ENCODE measurements at regions not wholly inside any gene's neighbourhood (a gene's known extent, or its start where the extent isn't known, plus 50 kb on each side); places are given as distances from the start of the nearest gene placed in this dataset.

- no peak for TF ChIP-seq CTCF (conservative IDR thresholded peaks at IDR 0.05)
- no peak overlapping the region for H3K4me3 Mint-ChIP-seq
- no peaks in the 10 kb centered on the region for H3K27me3 Mint-ChIP-seq (ENCODE audit: insufficient read depth)
- no peaks in the 10 kb centered on the region for H3K36me3 ChIP-seq (ENCODE audit: control insufficient read depth, insufficient read depth, low read length)
- H3K27ac ChIP-seq (ENCODE audit: low read depth, low read length): no peak overlapping the region
- H3K27me3 ChIP-seq (ENCODE audit: control insufficient read depth, insufficient read depth, low read length, poor library complexity, severe bottlenecking): no peaks in the 10 kb centered on the region
- no peak overlapping the region for H3K9ac ChIP-seq (ENCODE audit: extremely low read depth, low read length, poor library complexity, severe bottlenecking)
- no peak overlapping the region for H3K27ac Mint-ChIP-seq
- no peak overlapping the region for H3K4me3 ChIP-seq (ENCODE audit: low read length)
- no peaks in the 10 kb centered on the region for H3K9me3 ChIP-seq (ENCODE audit: control insufficient read depth, low read length)
- no peaks in the 10 kb centered on the region for H3K4me1 ChIP-seq (ENCODE audit: control insufficient read depth, insufficient read depth, low read length)
- H3K9me3 Mint-ChIP-seq: no peaks in the 10 kb centered on the region
- 95% methylated on average over 1 of the region's 1 CpG; no CpG with 5 or more reads in 1 of the 2 experiments for WGBS, 2 experiments (ENCODE audit: insufficient coverage in 1 of 2, insufficient read length in 1 of 2)
- DNase-seq: no peak
- no peaks in the 10 kb centered on the region for H3K4me1 Mint-ChIP-seq
- H3K36me3 Mint-ChIP-seq (ENCODE audit: low read depth): no peaks in the 10 kb centered on the region
Observed at GRCh38 chr11:82671451-82671850, 62.2 kb downstream of the FAM181B start.

GRCh38 chr11:82663535-82663934, 70.1 kb downstream of the FAM181B start:
- DNase-seq: no peak
- H3K4me3 Mint-ChIP-seq: no peak overlapping the region
- H3K27me3 Mint-ChIP-seq (ENCODE audit: insufficient read depth): no peaks in the 10 kb centered on the region

GRCh38 chr11:82653752-82654151, 79.9 kb downstream of the FAM181B start:
- Mint-ChIP-seq H3K36me3 (ENCODE audit: low read depth) (no peaks in the 10 kb centered on the region), H3K27ac (no peak overlapping the region), H3K4me1 (no peaks in the 10 kb centered on the region), H3K27me3 (ENCODE audit: insufficient read depth) (no peaks in the 10 kb centered on the region), H3K4me3 (no peak overlapping the region), H3K9me3 (no peaks in the 10 kb centered on the region)
- Histone ChIP-seq H3K4me3 (ENCODE audit: low read length) (no peak overlapping the region), H3K4me1 (ENCODE audit: control insufficient read depth, insufficient read depth, low read length) (no peaks in the 10 kb centered on the region), H3K9me3 (ENCODE audit: control insufficient read depth, low read length) (no peaks in the 10 kb centered on the region), H3K9ac (ENCODE audit: extremely low read depth, low read length, poor library complexity, severe bottlenecking) (no peak overlapping the region), H3K27ac (ENCODE audit: low read depth, low read length) (no peak overlapping the region), H3K36me3 (ENCODE audit: control insufficient read depth, insufficient read depth, low read length) (no peaks in the 10 kb centered on the region), H3K27me3 (ENCODE audit: control insufficient read depth, insufficient read depth, low read length, poor library complexity, severe bottlenecking) (no peaks in the 10 kb centered on the region)
- peak; percentile 45 for DNase-seq
- TF ChIP-seq CTCF (conservative IDR thresholded peaks at IDR 0.05): no peak
- 88 to 95% methylated on average over 2 to 4 of the region's 4 CpGs for WGBS, 2 experiments (ENCODE audit: insufficient coverage in 1 of 2, insufficient read length in 1 of 2)

More at GRCh38 chr11:82663535-82663934, 70.1 kb downstream of the FAM181B start:
- no peaks in the 10 kb centered on the region for H3K9me3 ChIP-seq (ENCODE audit: control insufficient read depth, low read length)
- Mint-ChIP-seq H3K4me1 (no peaks in the 10 kb centered on the region), H3K9me3 (no peaks in the 10 kb centered on the region), H3K27ac (no peak overlapping the region), H3K36me3 (ENCODE audit: low read depth) (no peaks in the 10 kb centered on the region)
- no peak overlapping the region for H3K4me3 ChIP-seq (ENCODE audit: low read length)
- WGBS, 2 experiments (ENCODE audit: insufficient coverage in 1 of 2, insufficient read length in 1 of 2): 80 to 93% methylated on average over 1 of the region's 1 CpG
- H3K36me3 ChIP-seq (ENCODE audit: control insufficient read depth, insufficient read depth, low read length): no peaks in the 10 kb centered on the region
- TF ChIP-seq CTCF (conservative IDR thresholded peaks at IDR 0.05): no peak
- H3K4me1 ChIP-seq (ENCODE audit: control insufficient read depth, insufficient read depth, low read length): no peaks in the 10 kb centered on the region
- no peak overlapping the region for H3K9ac ChIP-seq (ENCODE audit: extremely low read depth, low read length, poor library complexity, severe bottlenecking)
- H3K27ac ChIP-seq (ENCODE audit: low read depth, low read length): no peak overlapping the region
- H3K27me3 ChIP-seq (ENCODE audit: control insufficient read depth, insufficient read depth, low read length, poor library complexity, severe bottlenecking): no peaks in the 10 kb centered on the region

Data from endodermal cell (in vitro differentiated cells).